ENCODE measurements at regions not wholly inside any gene's neighbourhood (a gene's known extent, or its start where the extent isn't known, plus 50 kb on each side); places are given as distances from the start of the nearest gene placed in this dataset.

DNA sequence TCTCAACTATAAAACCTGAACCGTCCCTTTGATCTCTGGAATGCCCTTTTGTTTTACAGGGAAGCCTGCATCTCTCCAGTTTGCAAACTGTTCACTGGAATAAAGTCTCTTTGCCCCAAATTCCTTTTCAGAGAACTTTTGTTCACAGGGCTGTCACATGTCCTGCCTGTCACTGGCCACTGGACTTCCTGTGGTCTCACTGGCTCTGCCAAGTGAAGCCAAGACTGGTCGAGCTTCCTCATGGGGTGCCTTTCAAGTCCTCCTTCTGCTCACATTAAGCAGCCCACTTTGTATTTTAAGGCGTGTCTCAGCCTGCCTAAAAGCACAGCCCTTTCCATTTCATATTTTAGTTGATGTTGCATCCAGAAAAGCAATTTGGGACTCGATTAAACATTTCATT, 215.7 kb downstream of the KATNAL1 start:
- H3K36me3 ChIP-seq (ENCODE audit: control insufficient read depth, insufficient read depth, low read length): no peaks in the 10 kb centered on the region
- H3K4me3 ChIP-seq (ENCODE audit: low read depth in 2 of 2, low read length in 2 of 2): no peak overlapping the region
- ChIA-PET POLR2A (no interaction called here), CTCF (no interaction called here)
- ATAC-seq (no peak), DNase-seq (ENCODE audit: low read depth, low spot score) (no peak)
- H3K9me3 ChIP-seq (ENCODE audit: control insufficient read depth, insufficient read depth, low read depth, low read length): no peaks in the 10 kb centered on the region
- no TSS peak for BruUV-seq (replicated peaks)
- H3K27ac ChIP-seq (ENCODE audit: low read length): no peak overlapping the region
- H3K4me1 ChIP-seq (ENCODE audit: control insufficient read depth, insufficient read depth, low read length): no peaks in the 10 kb centered on the region
- TF ChIP-seq REST (IDR thresholded peaks at IDR 0.05; ENCODE audit: insufficient read depth in 1 of 2, low read depth in 2 of 2, low read length in 1 of 2): no peak
- no peak for TF ChIP-seq TCF7L2 (IDR thresholded peaks at IDR 0.05; ENCODE audit: low read depth, low read length)
- no peak for TF ChIP-seq POLR2AphosphoS5 (IDR thresholded peaks at IDR 0.05; ENCODE audit: low read depth, low read length)
- TF ChIP-seq CTCF (IDR thresholded peaks at IDR 0.05): no peak
- TF ChIP-seq SIN3A (IDR thresholded peaks at IDR 0.05; ENCODE audit: borderline replicate concordance, insufficient read depth, low read depth, low read length): no peak
- in situ Hi-C loops (cut with HindIII; ENCODE audit: low pct_unique_long_range_greater_than_20kb, low sequenced_read_pairs) (no loop called here), intact Hi-C loops (cut with micrococcal nuclease; ENCODE audit: unreplicated experiment) (no loop called here)
- no peaks in the 10 kb centered on the region for H3K27me3 ChIP-seq (ENCODE audit: control insufficient read depth, insufficient read depth, low read length)

GRCh38 chr13:30091035-30091434, 216.3 kb downstream of the KATNAL1 start:
- POLR2A ChIA-PET: no interaction called here
- no peak for ATAC-seq
- no peak overlapping the region for H3K4me3 ChIP-seq (ENCODE audit: low read depth in 2 of 2, low read length in 2 of 2)

More at GRCh38 chr13:30091035-30091434, 216.3 kb downstream of the KATNAL1 start:
- no peaks in the 10 kb centered on the region for H3K27me3 ChIP-seq (ENCODE audit: control insufficient read depth, insufficient read depth, low read length)
- H3K36me3 ChIP-seq (ENCODE audit: control insufficient read depth, insufficient read depth, low read length): no peaks in the 10 kb centered on the region
- H3K27ac ChIP-seq (ENCODE audit: low read length): no peak overlapping the region
- intact Hi-C loops (cut with micrococcal nuclease; ENCODE audit: unreplicated experiment): no loop called here
- DNase-seq (ENCODE audit: low read depth, low spot score): no peak
- in situ Hi-C loops (cut with HindIII; ENCODE audit: low pct_unique_long_range_greater_than_20kb, low sequenced_read_pairs): no loop called here
- CTCF ChIA-PET: no interaction called here
- TF ChIP-seq TCF7L2 (IDR thresholded peaks at IDR 0.05; ENCODE audit: low read depth, low read length) (no peak), REST (IDR thresholded peaks at IDR 0.05; ENCODE audit: insufficient read depth in 1 of 2, low read depth in 2 of 2, low read length in 1 of 2) (no peak), CTCF (IDR thresholded peaks at IDR 0.05) (no peak), SIN3A (IDR thresholded peaks at IDR 0.05; ENCODE audit: borderline replicate concordance, insufficient read depth, low read depth, low read length) (no peak), POLR2AphosphoS5 (IDR thresholded peaks at IDR 0.05; ENCODE audit: low read depth, low read length) (no peak)
- H3K4me1 ChIP-seq (ENCODE audit: control insufficient read depth, insufficient read depth, low read length): no peaks in the 10 kb centered on the region
- H3K9me3 ChIP-seq (ENCODE audit: control insufficient read depth, insufficient read depth, low read depth, low read length): no peaks in the 10 kb centered on the region
- no TSS peak for BruUV-seq (replicated peaks)
